ENCODE measurements at regions not wholly inside any gene's neighbourhood (a gene's known extent, or its start where the extent isn't known, plus 50 kb on each side); places are given as distances from the start of the nearest gene placed in this dataset.

GRCh38 chr5:56733580-56733979 is 81.8 kb upstream of the MAP3K1 start:
- Histone ChIP-seq H3K27ac (ENCODE audit: insufficient read length, low read depth, low read length) (no peak overlapping the region), H3K18ac (ENCODE audit: insufficient read length, low read depth, low read length) (no peak overlapping the region), H3K9ac (ENCODE audit: extremely low read depth, insufficient read length, low read length) (no peak overlapping the region), H3K23ac (ENCODE audit: insufficient read length, low read depth, low read length) (no peak overlapping the region), H3K9me3 (ENCODE audit: control insufficient read depth, low read depth, low read length) (no peaks in the 10 kb centered on the region), H4K5ac (ENCODE audit: insufficient read length, low read depth, low read length) (no peak overlapping the region), H3K4me2 (ENCODE audit: insufficient read depth, insufficient read length, low read length) (no peak overlapping the region), H2BK15ac (ENCODE audit: low read depth, low read length) (no peak overlapping the region), H2BK5ac (ENCODE audit: insufficient read length, low read length) (no peak overlapping the region), H2BK120ac (ENCODE audit: low read depth, low read length, poor library complexity, severe bottlenecking) (no peak overlapping the region), H3K79me2 (ENCODE audit: insufficient read depth, low read length) (no peaks in the 10 kb centered on the region), H3K4me1 (ENCODE audit: insufficient read depth, low read length) (peaks cover 11% of the 10 kb centered on the region; the same call in 1 of the 2 replicates), H2AK5ac (ENCODE audit: insufficient read length, low read length) (no peak overlapping the region), H3K79me1 (ENCODE audit: insufficient read depth, low read depth, low read length, poor library complexity, severe bottlenecking) (no peaks in the 10 kb centered on the region), H4K20me1 (ENCODE audit: control insufficient read depth, insufficient read depth, insufficient read length) (no peaks in the 10 kb centered on the region), H3K56ac (ENCODE audit: insufficient read length, low read depth, low read length) (no peak overlapping the region), H2BK12ac (ENCODE audit: insufficient read length, low read depth, low read length) (no peak overlapping the region), H3K14ac (ENCODE audit: insufficient read depth, low read length) (no peak overlapping the region), H3T11ph (ENCODE audit: low read length) (no peak overlapping the region), H3K4ac (ENCODE audit: low read depth, low read length) (no peak overlapping the region), H3K27me3 (ENCODE audit: insufficient read depth, low read length) (no peaks in the 10 kb centered on the region), H4K8ac (replicated peaks; ENCODE audit: insufficient read length, low read depth, low read length) (no peak overlapping the region), H4K91ac (ENCODE audit: insufficient read length, low read depth, low read length) (no peak overlapping the region), H3K23me2 (ENCODE audit: insufficient read length, low read depth, low read length, poor library complexity, severe bottlenecking) (no peaks in the 10 kb centered on the region), H2BK20ac (ENCODE audit: low read depth, low read length, poor library complexity, severe bottlenecking) (no peak overlapping the region), H2AFZ (ENCODE audit: low read length) (no peak overlapping the region)
- H3K4me1 Mint-ChIP-seq = peaks cover 27 to 38% of the 10 kb centered on the region in 2 experiments
- H3K9me3 Mint-ChIP-seq = peaks cover 0 to 2% of the 10 kb centered on the region in 2 experiments; a peak in 1 of 5 replicates
- no CpG with 5 or more reads among the region's 4 CpGs for WGBS (ENCODE audit: extremely low coverage, insufficient read length, low lambda C conversion rate)
- H3K27ac Mint-ChIP-seq = peak overlapping the region in 1 of 3 experiments; percentile 71; a peak in 1 of 7 replicates
- no peak overlapping the region for H3K4me3 Mint-ChIP-seq
- no peak for TF ChIP-seq CTCF (conservative IDR thresholded peaks at IDR 0.05)
- DNase-seq = no peak
- no peaks in the 10 kb centered on the region for H3K27me3 Mint-ChIP-seq (ENCODE audit: low read depth)
- H3K36me3 Mint-ChIP-seq (ENCODE audit: insufficient read depth in 1 of 3, low read depth in 3 of 3) = no peaks in the 10 kb centered on the region

Measured in H9 (cell line).